Stimulated activated CD4-positive, alpha-beta T cell treated with anti-CD3 and anti-CD28 coated beads, TNF-alpha, amount 100 ng/mL, for 48 hours (primary cell): ENCODE measurements at regions not wholly inside any gene's neighbourhood (a gene's known extent, or its start where the extent isn't known, plus 50 kb on each side); places are given as distances from the start of the nearest gene placed in this dataset.

Experiments used
- DNase-seq, 3 donors: peaks; one replicate each; pipeline ENCODE4 v3.0.0-alpha.2; 2020; ENCODE audit warnings: low read depth in 3 of 3

- no peak for DNase-seq
Observed at GRCh38 chr13:74000876-74001275, 133.3 kb downstream of the KLF12 start.

- DNase-seq, result no peak
Observed at GRCh38 chr13:73998631-73999030, 135.6 kb downstream of the KLF12 start.

- DNase-seq, result no peak
Observed at GRCh38 chr13:73997964-73998363, 136.2 kb downstream of the KLF12 start.

- no peak for DNase-seq
Observed at GRCh38 chr13:73996569-73996968, 137.6 kb downstream of the KLF12 start.

- DNase-seq, result no peak
Observed at GRCh38 chr13:73995736-73996135, 138.5 kb downstream of the KLF12 start.

- DNase-seq, result no peak
Observed at GRCh38 chr13:73993661-73994060, 140.5 kb downstream of the KLF12 start.

- no peak for DNase-seq
Observed at GRCh38 chr13:73991884-73992283, 142.3 kb downstream of the KLF12 start.

GRCh38 chr13:73991384-73991783 is 142.8 kb downstream of the KLF12 start:
- no peak for DNase-seq

- DNase-seq, result no peak
Observed at GRCh38 chr13:73989244-73989843, 144.9 kb downstream of the KLF12 start.

GRCh38 chr13:73988461-73988860 is 145.7 kb downstream of the KLF12 start:
- DNase-seq, result no peak

GRCh38 chr13:73987618-73988017 is 146.6 kb downstream of the KLF12 start:
- no peak for DNase-seq

- no peak for DNase-seq
Observed at GRCh38 chr13:73985783-73986182, 148.4 kb downstream of the KLF12 start.

GRCh38 chr13:73984949-73985691 is 149.1 kb downstream of the KLF12 start:
- peak; percentile 35 to 67 (median 59) for DNase-seq

- no peak for DNase-seq
Observed at GRCh38 chr13:73984201-73984600, 150.0 kb downstream of the KLF12 start.

- DNase-seq, result no peak
Observed at GRCh38 chr13:73983109-73983508, 151.1 kb downstream of the KLF12 start.

GRCh38 chr13:73981595-73981994 is 152.6 kb downstream of the KLF12 start:
- DNase-seq, result no peak

GRCh38 chr13:73975767-73976166 is 158.4 kb downstream of the KLF12 start:
- no peak for DNase-seq

- no peak for DNase-seq
Observed at GRCh38 chr13:73974051-73974450, 160.2 kb downstream of the KLF12 start.

GRCh38 chr13:73973156-73973555 is 161.0 kb downstream of the KLF12 start:
- no peak for DNase-seq

- no peak for DNase-seq
Observed at GRCh38 chr13:73972545-73972944, 161.7 kb downstream of the KLF12 start.

- no peak for DNase-seq
Observed at GRCh38 chr13:73971481-73971880, 162.7 kb downstream of the KLF12 start.

- DNase-seq, result no peak
Observed at GRCh38 chr13:73970421-73971055, 163.7 kb downstream of the KLF12 start.
